ENCODE measurements at regions not wholly inside any gene's neighbourhood (a gene's known extent, or its start where the extent isn't known, plus 50 kb on each side); places are given as distances from the start of the nearest gene placed in this dataset.
A peak's percentile ranks its signal among the peaks of the same experiment; 100 is the strongest.

DNA sequence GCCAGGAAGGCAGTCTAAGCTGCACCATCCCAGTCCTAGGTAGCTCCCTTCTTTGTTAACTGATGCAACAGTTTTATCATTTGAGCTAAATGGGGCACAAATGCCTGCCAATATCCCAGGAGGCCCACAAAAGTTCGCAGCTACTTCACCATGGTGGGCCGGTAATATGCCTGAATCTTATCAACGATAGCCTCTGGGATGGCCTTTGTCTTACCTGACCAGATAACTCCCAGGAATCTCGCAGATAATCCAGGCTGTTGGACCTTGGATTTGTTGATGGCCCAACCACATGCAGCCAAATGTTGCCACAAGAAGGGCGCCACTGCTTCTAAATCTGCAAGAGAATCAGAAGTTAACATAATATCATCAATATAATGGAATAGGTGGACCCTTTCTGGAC lies 83.8 kb upstream of the ATP10B start:
- TF ChIP-seq, protein P1, sequence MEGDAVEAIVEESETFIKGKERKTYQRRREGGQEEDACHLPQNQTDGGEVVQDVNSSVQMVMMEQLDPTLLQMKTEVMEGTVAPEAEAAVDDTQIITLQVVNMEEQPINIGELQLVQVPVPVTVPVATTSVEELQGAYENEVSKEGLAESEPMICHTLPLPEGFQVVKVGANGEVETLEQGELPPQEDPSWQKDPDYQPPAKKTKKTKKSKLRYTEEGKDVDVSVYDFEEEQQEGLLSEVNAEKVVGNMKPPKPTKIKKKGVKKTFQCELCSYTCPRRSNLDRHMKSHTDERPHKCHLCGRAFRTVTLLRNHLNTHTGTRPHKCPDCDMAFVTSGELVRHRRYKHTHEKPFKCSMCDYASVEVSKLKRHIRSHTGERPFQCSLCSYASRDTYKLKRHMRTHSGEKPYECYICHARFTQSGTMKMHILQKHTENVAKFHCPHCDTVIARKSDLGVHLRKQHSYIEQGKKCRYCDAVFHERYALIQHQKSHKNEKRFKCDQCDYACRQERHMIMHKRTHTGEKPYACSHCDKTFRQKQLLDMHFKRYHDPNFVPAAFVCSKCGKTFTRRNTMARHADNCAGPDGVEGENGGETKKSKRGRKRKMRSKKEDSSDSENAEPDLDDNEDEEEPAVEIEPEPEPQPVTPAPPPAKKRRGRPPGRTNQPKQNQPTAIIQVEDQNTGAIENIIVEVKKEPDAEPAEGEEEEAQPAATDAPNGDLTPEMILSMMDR (IDR thresholded peaks at IDR 0.05), result no peak
- DNase-seq (ENCODE audit: low spot score) (no peak), ATAC-seq (ENCODE audit: low FRiP score) (no peak)

DNA sequence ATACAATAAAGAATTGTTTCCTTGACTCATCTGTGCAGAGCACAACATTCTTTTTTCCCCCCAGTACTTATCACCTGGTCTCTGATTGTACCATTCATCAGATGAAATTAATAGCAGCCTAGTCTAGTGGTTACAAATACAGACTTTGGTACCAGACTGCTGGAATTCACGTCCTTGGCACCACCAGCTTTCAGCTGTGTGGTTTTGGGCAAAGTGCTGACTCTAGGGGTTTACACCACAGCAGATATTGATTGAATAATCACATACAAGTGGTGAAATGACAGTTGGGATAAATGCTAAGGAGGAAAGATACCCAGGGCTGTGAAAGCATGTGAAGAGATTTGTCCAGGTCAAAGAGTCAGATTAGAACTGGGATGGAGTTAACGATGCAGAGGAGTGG lies 79.3 kb upstream of the ATP10B start:
- ATAC-seq (ENCODE audit: low FRiP score) (no peak), DNase-seq (ENCODE audit: low spot score) (no peak)
- TF ChIP-seq, protein P1 (IDR thresholded peaks at IDR 0.05), result no peak

DNA sequence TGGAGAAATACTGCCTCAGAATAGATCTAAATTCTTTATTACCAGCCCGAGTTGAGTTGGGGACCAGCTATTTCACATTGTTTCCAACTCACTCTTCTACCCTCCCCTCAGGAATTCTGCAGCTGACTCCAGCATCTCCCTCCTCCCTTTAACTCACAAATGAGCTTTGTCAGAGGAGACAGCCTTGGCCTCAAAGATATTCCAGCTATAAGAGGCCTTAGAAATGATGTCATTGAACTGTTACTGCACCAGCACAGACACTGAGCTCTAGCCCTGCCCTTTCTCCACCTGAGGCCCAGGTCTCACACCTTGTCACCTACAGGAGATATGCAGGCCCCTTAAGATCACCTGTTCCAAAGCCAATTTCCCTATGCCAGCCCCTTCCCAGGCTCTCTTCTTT lies 78.4 kb upstream of the ATP10B start:
- TF ChIP-seq, protein P1 (IDR thresholded peaks at IDR 0.05), result no peak
- ATAC-seq (ENCODE audit: low FRiP score), result peak; percentile 43
- no peak for DNase-seq (ENCODE audit: low spot score)

DNA sequence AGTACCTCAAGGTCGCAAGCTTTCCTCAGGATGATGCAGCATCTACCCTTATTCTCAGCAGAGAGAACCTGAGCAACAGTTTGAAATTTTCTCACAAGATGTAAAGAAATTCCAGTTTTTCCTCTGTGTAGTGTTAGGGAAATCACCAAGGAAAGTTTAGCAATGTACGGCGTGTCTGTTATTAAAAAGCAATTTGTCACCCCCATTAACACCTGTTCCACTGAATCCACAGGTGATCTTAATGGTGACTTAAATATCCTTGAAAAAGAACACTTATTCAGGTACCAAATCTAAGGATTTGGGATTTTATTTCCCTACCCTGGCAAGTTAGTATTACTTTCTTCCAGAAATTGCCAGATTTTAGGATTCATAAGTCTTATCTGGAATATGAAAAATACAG lies 77.9 kb upstream of the ATP10B start:
- DNase-seq (ENCODE audit: low spot score) (no peak), ATAC-seq (ENCODE audit: low FRiP score) (no peak)
- TF ChIP-seq, protein P1 (IDR thresholded peaks at IDR 0.05), result no peak

DNA sequence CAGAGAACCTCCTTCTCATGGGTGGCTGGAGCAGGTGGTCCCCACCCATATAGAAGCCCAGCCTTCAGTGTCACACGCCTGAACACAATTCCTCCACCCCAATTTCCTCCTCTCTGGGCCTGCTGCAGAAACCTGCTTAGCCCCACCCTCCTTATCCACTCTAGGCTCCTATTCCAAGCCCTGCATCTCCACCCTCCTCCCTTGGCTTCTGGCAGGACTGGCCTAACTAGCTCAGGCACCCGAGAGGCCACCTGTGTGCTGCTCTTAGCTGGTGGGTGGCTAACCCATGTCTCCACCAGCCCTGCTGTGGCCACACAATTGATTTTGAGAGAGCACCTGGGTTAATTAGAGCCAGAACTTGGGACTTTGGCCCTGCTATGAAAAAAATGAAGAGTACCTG lies 77.3 kb upstream of the ATP10B start:
- DNase-seq (ENCODE audit: low spot score) (no peak), ATAC-seq (ENCODE audit: low FRiP score) (no peak)
- TF ChIP-seq, protein P1 (IDR thresholded peaks at IDR 0.05), result no peak

DNA sequence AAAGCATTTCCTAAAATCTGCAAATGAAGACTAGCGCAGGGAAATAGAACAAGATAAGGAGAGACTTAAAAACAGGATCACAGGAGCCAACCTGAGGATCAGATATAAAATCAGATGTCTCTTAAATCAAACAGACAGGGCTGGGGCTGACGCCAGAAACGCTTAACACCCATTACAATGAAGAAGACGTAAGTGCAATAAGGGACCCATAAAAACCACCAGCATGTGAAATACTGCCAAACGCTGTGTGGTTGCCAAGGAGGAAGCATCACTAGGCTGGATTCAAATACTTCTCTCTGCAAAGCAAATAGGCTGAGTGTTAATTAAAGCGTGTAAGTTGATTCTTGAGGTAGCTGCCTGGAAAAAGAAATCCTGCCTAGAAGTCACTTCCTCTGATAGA lies 74.4 kb upstream of the ATP10B start:
- TF ChIP-seq, protein P1 (IDR thresholded peaks at IDR 0.05), result no peak
- ATAC-seq (ENCODE audit: low FRiP score) (no peak), DNase-seq (ENCODE audit: low spot score) (no peak)

DNA sequence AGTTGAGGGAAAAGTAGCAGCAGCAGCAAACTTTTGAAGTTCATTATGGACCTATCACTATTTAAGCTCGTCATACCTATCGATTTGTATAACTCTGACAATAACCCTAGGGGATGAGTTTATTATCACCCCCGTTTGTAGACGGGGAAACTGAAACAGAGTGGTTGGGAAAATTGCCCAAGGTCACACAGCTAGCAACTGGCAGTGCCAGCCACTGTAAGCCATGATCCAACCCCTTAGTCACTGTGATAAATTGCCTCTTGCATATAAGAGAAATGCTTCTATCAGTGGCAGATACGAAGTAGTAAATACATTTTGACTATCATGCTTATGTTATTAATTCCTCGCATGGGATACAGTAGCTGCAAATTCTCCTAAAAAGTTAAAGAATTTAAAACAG lies 73.3 kb upstream of the ATP10B start:
- ATAC-seq (ENCODE audit: low FRiP score) (no peak), DNase-seq (ENCODE audit: low spot score) (no peak)
- TF ChIP-seq, protein P1 (IDR thresholded peaks at IDR 0.05), result no peak
